ENCODE measurements at regions not wholly inside any gene's neighbourhood (a gene's known extent, or its start where the extent isn't known, plus 50 kb on each side); places are given as distances from the start of the nearest gene placed in this dataset.
A peak's percentile ranks its signal among the peaks of the same experiment; 100 is the strongest.

DNA sequence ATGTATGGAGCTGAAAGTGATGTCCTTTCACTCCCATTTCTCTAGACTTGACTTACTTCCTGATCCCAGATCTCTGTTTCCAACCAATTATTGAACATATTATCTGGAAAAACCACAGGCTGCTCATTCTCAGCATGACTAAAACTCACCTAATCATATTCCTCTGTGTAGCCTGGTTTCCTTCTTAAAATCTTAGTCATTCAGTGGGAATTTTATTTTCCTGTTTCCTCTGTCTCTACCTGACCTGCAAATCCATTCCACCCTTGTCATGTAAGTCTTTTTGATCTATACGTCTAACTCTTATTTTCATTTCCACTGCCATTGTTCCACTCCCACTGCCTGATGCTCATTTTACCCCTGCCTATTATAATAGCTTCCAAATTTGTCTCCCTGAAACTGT, 67.9 kb upstream of the APOBEC4 start:
- peaks cover 8% of the 10 kb centered on the region for H3K4me1 Mint-ChIP-seq (ENCODE audit: low read depth)

DNA sequence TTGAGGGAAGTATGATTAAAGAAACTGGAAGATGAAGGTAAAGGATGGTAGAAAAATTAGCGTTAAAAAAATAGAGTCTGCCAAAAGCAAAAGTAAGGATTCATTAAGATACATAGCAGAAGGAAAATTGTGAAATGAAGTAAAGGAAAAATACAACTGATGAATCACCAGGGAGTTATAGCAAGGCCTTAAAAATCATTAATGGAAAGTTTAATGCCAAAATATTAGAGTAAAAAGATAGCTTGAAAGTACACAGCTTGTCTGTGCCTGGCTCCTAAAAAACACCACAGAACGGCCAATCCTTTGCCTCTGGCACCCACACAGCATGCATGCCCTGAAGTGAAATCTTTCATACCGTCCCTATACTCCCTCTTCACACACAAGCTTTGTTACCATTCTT, 66.9 kb upstream of the APOBEC4 start:
- H3K27ac Mint-ChIP-seq (ENCODE audit: unreplicated experiment) = no peak overlapping the region

More for the DNA sequence above, 67.9 kb upstream of the APOBEC4 start:
- no peak for DNase-seq (ENCODE audit: low spot score)
- Mint-ChIP-seq H3K4me3 (ENCODE audit: unreplicated experiment) (no peak overlapping the region), H3K27ac (ENCODE audit: unreplicated experiment) (no peak overlapping the region), H3K27me3 (ENCODE audit: low read depth) (no peaks in the 10 kb centered on the region), H3K36me3 (ENCODE audit: low read depth) (no peaks in the 10 kb centered on the region), H3K9me3 (ENCODE audit: low read depth) (no peaks in the 10 kb centered on the region)
- TF ChIP-seq, protein P1, sequence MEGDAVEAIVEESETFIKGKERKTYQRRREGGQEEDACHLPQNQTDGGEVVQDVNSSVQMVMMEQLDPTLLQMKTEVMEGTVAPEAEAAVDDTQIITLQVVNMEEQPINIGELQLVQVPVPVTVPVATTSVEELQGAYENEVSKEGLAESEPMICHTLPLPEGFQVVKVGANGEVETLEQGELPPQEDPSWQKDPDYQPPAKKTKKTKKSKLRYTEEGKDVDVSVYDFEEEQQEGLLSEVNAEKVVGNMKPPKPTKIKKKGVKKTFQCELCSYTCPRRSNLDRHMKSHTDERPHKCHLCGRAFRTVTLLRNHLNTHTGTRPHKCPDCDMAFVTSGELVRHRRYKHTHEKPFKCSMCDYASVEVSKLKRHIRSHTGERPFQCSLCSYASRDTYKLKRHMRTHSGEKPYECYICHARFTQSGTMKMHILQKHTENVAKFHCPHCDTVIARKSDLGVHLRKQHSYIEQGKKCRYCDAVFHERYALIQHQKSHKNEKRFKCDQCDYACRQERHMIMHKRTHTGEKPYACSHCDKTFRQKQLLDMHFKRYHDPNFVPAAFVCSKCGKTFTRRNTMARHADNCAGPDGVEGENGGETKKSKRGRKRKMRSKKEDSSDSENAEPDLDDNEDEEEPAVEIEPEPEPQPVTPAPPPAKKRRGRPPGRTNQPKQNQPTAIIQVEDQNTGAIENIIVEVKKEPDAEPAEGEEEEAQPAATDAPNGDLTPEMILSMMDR (IDR thresholded peaks at IDR 0.05) = no peak

DNA sequence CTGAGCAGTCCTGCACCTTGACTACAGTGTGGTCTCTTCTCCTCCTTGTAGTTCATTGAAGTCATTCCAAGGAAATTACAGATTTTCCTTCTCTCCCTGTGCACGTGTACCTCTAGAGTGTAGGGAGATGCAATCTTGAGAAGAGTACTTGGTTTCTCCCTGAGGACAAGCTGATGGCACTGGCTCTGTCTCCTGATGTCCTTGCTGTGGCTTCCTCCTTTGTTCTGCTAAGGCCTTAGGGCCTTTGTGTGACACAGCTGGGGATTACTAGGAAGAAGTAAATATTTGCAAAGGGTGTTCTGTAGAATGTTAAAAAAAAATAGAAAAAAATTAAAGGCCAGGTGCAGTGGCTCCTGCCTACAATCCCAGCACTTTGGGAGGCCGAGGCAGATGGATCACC, 66.2 kb upstream of the APOBEC4 start:
- no peaks in the 10 kb centered on the region for H3K27me3 Mint-ChIP-seq (ENCODE audit: low read depth)
- no peaks in the 10 kb centered on the region for H3K9me3 Mint-ChIP-seq (ENCODE audit: low read depth)
- no peaks in the 10 kb centered on the region for H3K36me3 Mint-ChIP-seq (ENCODE audit: low read depth)
- TF ChIP-seq, protein P1 (IDR thresholded peaks at IDR 0.05) = no peak
- H3K27ac Mint-ChIP-seq (ENCODE audit: unreplicated experiment) = no peak overlapping the region
- DNase-seq (ENCODE audit: low spot score) = no peak
- H3K4me1 Mint-ChIP-seq (ENCODE audit: low read depth) = peaks cover 10% of the 10 kb centered on the region
- no peak overlapping the region for H3K4me3 Mint-ChIP-seq (ENCODE audit: unreplicated experiment)

More for the DNA sequence above, 66.9 kb upstream of the APOBEC4 start:
- TF ChIP-seq, protein P1 (IDR thresholded peaks at IDR 0.05) = no peak
- DNase-seq (ENCODE audit: low spot score) = no peak
- H3K4me3 Mint-ChIP-seq (ENCODE audit: unreplicated experiment) = no peak overlapping the region
- H3K4me1 Mint-ChIP-seq (ENCODE audit: low read depth) = peaks cover 10% of the 10 kb centered on the region
- no peaks in the 10 kb centered on the region for H3K27me3 Mint-ChIP-seq (ENCODE audit: low read depth)
- no peaks in the 10 kb centered on the region for H3K36me3 Mint-ChIP-seq (ENCODE audit: low read depth)
- H3K9me3 Mint-ChIP-seq (ENCODE audit: low read depth) = no peaks in the 10 kb centered on the region

DNA sequence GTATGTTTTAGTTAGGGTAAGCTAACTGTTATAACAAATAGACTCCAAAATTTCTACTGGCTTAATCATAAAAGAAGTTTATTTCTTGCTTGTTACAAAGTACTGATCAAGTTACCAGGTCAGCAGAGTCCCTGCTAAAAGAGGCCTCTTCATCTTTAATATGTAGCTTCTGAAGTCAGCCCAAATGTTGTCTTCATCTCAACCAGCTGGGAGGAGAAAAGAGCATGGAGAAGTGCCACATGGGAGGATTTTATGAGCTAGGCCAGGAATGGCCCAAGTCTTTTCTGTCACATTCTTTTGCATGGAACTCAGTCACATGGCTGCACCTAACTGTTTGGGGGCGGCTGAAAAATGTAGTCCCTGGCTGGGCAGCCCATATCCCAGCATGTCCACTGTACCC, 63.2 kb upstream of the APOBEC4 start:
- Mint-ChIP-seq H3K27me3 (ENCODE audit: low read depth) (no peaks in the 10 kb centered on the region), H3K27ac (ENCODE audit: unreplicated experiment) (no peak overlapping the region), H3K36me3 (ENCODE audit: low read depth) (no peaks in the 10 kb centered on the region), H3K4me1 (ENCODE audit: low read depth) (peaks cover 23% of the 10 kb centered on the region), H3K9me3 (ENCODE audit: low read depth) (no peaks in the 10 kb centered on the region), H3K4me3 (ENCODE audit: unreplicated experiment) (no peak overlapping the region)
- DNase-seq (ENCODE audit: low spot score) = no peak
- TF ChIP-seq, protein P1 (IDR thresholded peaks at IDR 0.05) = no peak

DNA sequence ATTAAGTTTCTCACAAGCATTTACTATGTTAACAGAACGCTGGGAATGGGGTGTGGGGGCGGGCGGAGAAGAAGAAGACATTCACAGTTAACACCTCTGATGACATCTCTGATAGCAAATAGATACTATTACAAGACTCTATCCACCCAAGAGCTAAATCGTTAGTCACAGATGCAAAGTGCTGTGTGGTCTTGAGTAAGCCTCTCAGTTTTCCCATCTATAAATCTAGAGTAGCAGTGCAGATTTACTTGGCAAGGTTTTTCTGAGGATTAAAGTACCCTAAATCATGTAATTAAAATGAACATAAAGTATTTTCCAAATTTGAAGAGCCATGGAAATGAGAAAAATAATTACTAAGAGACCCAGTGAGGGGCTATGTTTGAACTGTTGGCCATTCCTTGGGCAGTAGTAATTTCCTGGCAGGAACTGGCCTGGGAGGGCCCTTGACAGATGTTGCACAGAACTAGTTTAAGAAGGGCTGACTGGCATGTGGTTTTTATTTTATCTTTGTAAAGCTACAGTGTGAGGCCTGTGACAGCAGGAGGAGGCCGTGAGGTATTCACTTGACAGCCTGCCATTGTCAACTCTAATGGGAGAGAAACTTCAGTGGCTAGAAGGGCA, 58.7 kb upstream of the APOBEC4 start:
- Mint-ChIP-seq H3K36me3 (ENCODE audit: low read depth) (no peaks in the 10 kb centered on the region), H3K4me3 (ENCODE audit: unreplicated experiment) (no peak overlapping the region), H3K4me1 (ENCODE audit: low read depth) (peaks cover 23% of the 10 kb centered on the region), H3K9me3 (ENCODE audit: low read depth) (no peaks in the 10 kb centered on the region), H3K27ac (ENCODE audit: unreplicated experiment) (peak overlapping the region; percentile 62), H3K27me3 (ENCODE audit: low read depth) (no peaks in the 10 kb centered on the region)
- DNase-seq (ENCODE audit: low spot score) = no peak
- TF ChIP-seq, protein P1 (IDR thresholded peaks at IDR 0.05) = peak; percentile 53
